IMR-90 (cell line): ENCODE measurements at regions not wholly inside any gene's neighbourhood (a gene's known extent, or its start where the extent isn't known, plus 50 kb on each side); places are given as distances from the start of the nearest gene placed in this dataset.

Source experiments
- ATAC-seq: fragments of 200-7000 bp; cut with Tn5 transposase; 2 replicates; pipeline ENCODE4 v1.9.1; 2020; ENCODE audit warnings: low read depth, mild to moderate bottlenecking, moderate library complexity
- BruUV-seq: library from RNA; stranded (reverse); fragments of 400-500 nt; replicated peaks from 2 replicates; lab custom pipeline; 2021; lab: Mats Ljungman, UMichigan
- CTCF ChIA-PET: fragments of 300-600 bp; formaldehyde crosslinking; extraction: SDS; loops from one replicate; lab custom pipeline; 2021; ENCODE audit warnings: antibody characterized with exemption; lab: Yijun Ruan, JAX
- POLR2A ChIA-PET: fragments of 300-600 bp; sonication (Branson Sonifier 250); formaldehyde crosslinking; loops from one replicate; lab custom pipeline; 2022; ENCODE audit warnings: antibody characterized with exemption; ENCODE audit not compliant: unreplicated experiment; lab: Charles Lee
- DNase-seq: peaks from one replicate; pipeline ENCODE4 v3.0.0; 2013
- H2AFZ ChIP-seq: replicated peaks from 2 replicates; pipeline ENCODE3; 2013; ENCODE audit warnings: low read length, mild to moderate bottlenecking; ENCODE audit not compliant: poor library complexity
- H2AK5ac ChIP-seq: 2 replicates; pipeline ENCODE4 v1.6.1; 2013; ENCODE audit warnings: low read depth, low read length, inconsistent platforms
- H2AK9ac ChIP-seq: replicated peaks from 2 replicates; pipeline ENCODE3; 2013; ENCODE audit warnings: mild to moderate bottlenecking, low read depth, low read length, moderate library complexity; ENCODE audit not compliant: poor library complexity
- H2BK120ac ChIP-seq: 2 replicates; pipeline ENCODE4 v1.6.1; 2013; ENCODE audit warnings: low read depth, low read length, inconsistent platforms
- H2BK15ac ChIP-seq: 3 replicates; pipeline ENCODE4 v1.6.1; 2013; ENCODE audit warnings: low read depth, low read length, inconsistent platforms
- H2BK20ac ChIP-seq: 2 replicates; pipeline ENCODE4 v1.6.1; 2013; ENCODE audit warnings: low read depth, mild to moderate bottlenecking, inconsistent platforms, low read length, moderate library complexity
- H2BK5ac ChIP-seq: 2 replicates; pipeline ENCODE4 v1.6.1; 2013; ENCODE audit warnings: mild to moderate bottlenecking, low read depth, low read length, inconsistent platforms; ENCODE audit not compliant: poor library complexity, severe bottlenecking
- H3K14ac ChIP-seq: replicated peaks from 2 replicates; pipeline ENCODE4 v1.6.1; 2013; ENCODE audit warnings: low read depth, low read length, inconsistent platforms
- H3K18ac ChIP-seq: 2 replicates; pipeline ENCODE4 v1.6.1; 2013; ENCODE audit warnings: low read depth, low read length, control low read depth
- H3K23ac ChIP-seq: 2 replicates; pipeline ENCODE4 v1.6.1; 2013; ENCODE audit warnings: low read depth, low read length, inconsistent platforms
- H3K27ac ChIP-seq: 2 replicates; pipeline ENCODE4 v1.5.1; 2013; ENCODE audit warnings: mild to moderate bottlenecking, control low read depth, low read length; ENCODE audit not compliant: insufficient read depth
- H3K27me3 ChIP-seq: 2 replicates; pipeline ENCODE4 v1.6.1; 2013; ENCODE audit warnings: low read length; ENCODE audit not compliant: control insufficient read depth, insufficient read depth
- H3K36me3 ChIP-seq: 2 replicates; pipeline ENCODE4 v1.6.1; 2013; ENCODE audit warnings: low read length, mixed read lengths; ENCODE audit not compliant: control insufficient read depth, insufficient read depth
- H3K4ac ChIP-seq: 2 replicates; pipeline ENCODE4 v1.6.1; 2013; ENCODE audit warnings: low read depth, low read length, inconsistent platforms
- H3K4me1 ChIP-seq: 2 replicates; pipeline ENCODE4 v1.6.1; 2013; ENCODE audit warnings: low read length, mixed read lengths; ENCODE audit not compliant: control insufficient read depth, insufficient read depth
- H3K4me2 ChIP-seq: 2 replicates; pipeline ENCODE4 v1.6.1; 2013; ENCODE audit warnings: low read depth, mild to moderate bottlenecking, control low read depth, low read length, moderate library complexity
- H3K4me3 ChIP-seq: 2 replicates; pipeline ENCODE4 v1.5.1; 2013; ENCODE audit warnings: low read depth, mild to moderate bottlenecking, control low read depth, low read length, moderate library complexity; ENCODE audit not compliant: insufficient read depth
- H3K56ac ChIP-seq: 2 replicates; pipeline ENCODE4 v1.6.1; 2013; ENCODE audit warnings: low read length, inconsistent platforms; ENCODE audit not compliant: insufficient read depth; ENCODE audit errors: extremely low read depth
- H3K79me1 ChIP-seq, 2 experiments: 2 replicates each; pipeline ENCODE4 v1.6.1; 2013; ENCODE audit warnings: low read length in 2 of 2, inconsistent platforms in 1 of 2, low read depth in 1 of 2
- H3K9ac ChIP-seq: 2 replicates; pipeline ENCODE4 v1.6.1; 2013; ENCODE audit warnings: low read depth, low read length, control low read depth
- H3K9me1 ChIP-seq: 2 replicates; pipeline ENCODE4 v1.6.1; 2013; ENCODE audit warnings: low read length, inconsistent platforms; ENCODE audit not compliant: insufficient read depth
- H3K9me3 ChIP-seq: 2 replicates; pipeline ENCODE4 v1.6.1; 2013; ENCODE audit warnings: low read length; ENCODE audit not compliant: control insufficient read depth, insufficient read depth
- H4K20me1 ChIP-seq: 2 replicates; pipeline ENCODE4 v1.6.1; 2013; ENCODE audit warnings: low read length, inconsistent platforms; ENCODE audit not compliant: insufficient read depth
- H4K5ac ChIP-seq: 2 replicates; pipeline ENCODE4 v1.6.1; 2013; ENCODE audit warnings: mild to moderate bottlenecking, low read depth, low read length, control low read depth
- H4K8ac ChIP-seq, 2 experiments: 2 replicates each; pipeline ENCODE4 v1.6.1; 2013; ENCODE audit warnings: low read depth in 2 of 2, low read length in 2 of 2, control low read depth in 1 of 2, inconsistent platforms in 1 of 2
- H4K91ac ChIP-seq: 2 replicates; pipeline ENCODE4 v1.6.1; 2013; ENCODE audit warnings: low read depth, low read length, inconsistent platforms; ENCODE audit not compliant: insufficient read depth
- MAFK ChIP-seq: IDR thresholded peaks from 2 replicates; pipeline ENCODE4 v1.6.1; 2012; ENCODE audit warnings: low read depth, low read length, improper control_type of control experiment
- POLR2A ChIP-seq: IDR thresholded peaks from 2 replicates; pipeline ENCODE4 v1.6.1; 2012; ENCODE audit warnings: mild to moderate bottlenecking, low read depth, low read length
- RCOR1 ChIP-seq: IDR thresholded peaks from 2 replicates; pipeline ENCODE4 v1.6.1; 2012; ENCODE audit warnings: mild to moderate bottlenecking, low read length, improper control_type of control experiment; ENCODE audit not compliant: insufficient replicate concordance
- WGBS, 2 experiments: methylation state at CpG; one replicate each; pipeline versions ENCODE4 v1.1.5 to v1.1.7; 2013; ENCODE audit warnings: missing lambda C conversion rate in 2 of 2; ENCODE audit not compliant: insufficient read length in 1 of 2; ENCODE audit errors: extremely low coverage in 2 of 2; 5-methylcytosine and 5-hydroxymethylcytosine counted together
- dilution Hi-C: fragments of 300-500 bp; cut with HindIII; formaldehyde crosslinking; loops from one replicate; pipeline ENCODE4 v1.14.3; 2018; ENCODE audit warnings: low sequenced_read_pairs; ENCODE audit not compliant: unreplicated experiment
- in situ Hi-C: fragments of 300-500 bp; cut with MboI; formaldehyde crosslinking; loops from 3 replicates; pipeline ENCODE4 v1.14.3; 2019; ENCODE audit warnings: low sequenced_read_pairs, inconsistent platforms, mixed read lengths
- intact Hi-C: fragments of 100-400 bp; cut with micrococcal nuclease; formaldehyde crosslinking; loops from 2 replicates; pipeline ENCODE4 v1.10.0; 2022

DNA sequence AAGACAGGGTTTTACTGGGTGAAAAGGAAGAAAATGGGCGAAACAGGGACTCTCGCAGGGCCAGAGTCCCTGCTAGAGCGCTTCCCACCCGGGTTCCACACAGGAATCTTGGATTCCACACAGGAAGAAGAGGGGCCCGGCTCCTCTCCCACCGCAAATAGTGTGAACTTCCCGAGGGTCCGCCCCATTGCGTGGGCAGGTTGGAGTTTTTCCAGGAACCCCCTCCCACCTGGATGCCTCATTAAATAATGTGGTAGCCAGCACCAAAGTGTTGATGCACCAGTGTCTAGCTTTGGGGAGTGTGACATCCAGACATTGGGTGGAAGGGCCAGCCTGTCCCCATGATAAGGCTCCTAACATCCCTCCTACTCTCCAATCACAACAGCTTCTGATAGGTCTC is 330.3 kb upstream of the ZNF32 start:
- Histone ChIP-seq H3K4me1 (no peaks in the 10 kb centered on the region), H2BK15ac (no peak overlapping the region), H3K14ac (no peak overlapping the region), H3K27ac (no peak overlapping the region), H3K9me1 (peaks cover 5% of the 10 kb centered on the region; the same call in 1 of the 2 replicates), H3K4ac (no peak overlapping the region), H4K5ac (no peak overlapping the region), H3K4me2 (no peak overlapping the region), H2BK5ac (no peak overlapping the region), H3K18ac (no peak overlapping the region), H2AK9ac (no peak overlapping the region), H3K23ac (no peak overlapping the region), H3K4me3 (no peak overlapping the region), H2BK20ac (no peak overlapping the region), H3K9me3 (no peaks in the 10 kb centered on the region), H3K79me1 (no peaks in the 10 kb centered on the region), H3K27me3 (no peaks in the 10 kb centered on the region; the same call in 1 of the 2 replicates), H2BK120ac (no peak overlapping the region), H3K9ac (no peak overlapping the region), H4K8ac (no peak overlapping the region), H4K91ac (no peak overlapping the region), H4K20me1 (no peaks in the 10 kb centered on the region), H3K56ac (no peak overlapping the region), H2AK5ac (no peak overlapping the region), H3K36me3 (no peaks in the 10 kb centered on the region), H2AFZ (peak overlapping the region; percentile 2)
- CTCF ChIA-PET = no interaction called here
- BruUV-seq = no TSS peak
- intact Hi-C loops (no loop called here), in situ Hi-C loops (no loop called here), dilution Hi-C loops (no loop called here)
- POLR2A ChIA-PET = no interaction called here
- TF ChIP-seq RCOR1 = no peak
- no peak for TF ChIP-seq POLR2A
- TF ChIP-seq MAFK = no peak
- no CpG with 5 or more reads among the region's 9 CpGs for WGBS, 2 experiments
- no peak for ATAC-seq
- DNase-seq = no peak
